Upper lobe of left lung (tissue), 6 donors: ENCODE measurements at regions not wholly inside any gene's neighbourhood (a gene's known extent, or its start where the extent isn't known, plus 50 kb on each side); places are given as distances from the start of the nearest gene placed in this dataset.

Experiments
- ATAC-seq, 2 donors: fragments of 200-7000 bp; cut with Tn5 transposase; one replicate each; pipeline ENCODE4 v1.9.1; 2022; ENCODE audit warnings: mild to moderate bottlenecking in 2 of 2, moderate library complexity in 2 of 2; ENCODE audit not compliant: low FRiP score in 2 of 2
- DNase-seq, 2 donors: peaks; one replicate each; pipeline ENCODE4 v3.0.0-alpha.2; 2019 to 2020
- H3K27ac ChIP-seq, 4 donors: fragments of 200-600 bp; sonication (generic); one replicate each; pipeline ENCODE4 v1.5.1; 2016 to 2019
- H3K27me3 ChIP-seq, 4 donors: fragments of 200-600 bp; sonication (generic); one replicate each; pipeline ENCODE4 v1.5.1; 2017 to 2019
- H3K36me3 ChIP-seq, 4 donors: fragments of 200-600 bp; sonication (generic); one replicate each; pipeline ENCODE4 v1.5.1; 2016 to 2019
- H3K4me1 ChIP-seq, 4 donors: fragments of 200-600 bp; sonication (generic); one replicate each; pipeline ENCODE4 v1.5.1; 2018 to 2019
- H3K4me3 ChIP-seq, 4 donors: fragments of 200-600 bp; sonication (generic); one replicate each; pipeline ENCODE4 v1.5.1; 2017 to 2019; ENCODE audit warnings: mild to moderate bottlenecking in 2 of 4, moderate library complexity in 1 of 4
- H3K9me3 ChIP-seq, 4 donors: fragments of 200-600 bp; sonication (generic); one replicate each; pipeline ENCODE4 v1.5.1; 2018 to 2019
- CTCF ChIP-seq, 6 experiments: fragments of 450-650 bp in 4 of 6; fragments of 200-600 bp in 2 of 6; sonication (generic) in 2 of 6; IDR thresholded peaks; one replicate each; pipeline ENCODE4 v1.5.1; 2016 to 2019; ENCODE audit warnings: antibody characterized with exemption in 6 of 6
- EP300 ChIP-seq, 4 donors: sonication (generic); formaldehyde crosslinking; IDR thresholded peaks; one replicate each; pipeline ENCODE4 v1.5.1; 2017; ENCODE audit warnings: antibody characterized with exemption in 4 of 4, control low read depth in 2 of 4
- POLR2A ChIP-seq, 4 donors: fragments of 450-650 bp; IDR thresholded peaks; one replicate each; pipeline ENCODE4 v1.5.1; 2016 to 2017; ENCODE audit warnings: antibody characterized with exemption in 4 of 4, mild to moderate bottlenecking in 2 of 4
- POLR2AphosphoS5 ChIP-seq, 2 donors: sonication (generic); formaldehyde crosslinking; IDR thresholded peaks; one replicate each; pipeline ENCODE4 v1.5.1; 2017; ENCODE audit warnings: antibody characterized with exemption in 2 of 2
- WGBS, 2 donors: methylation state at CpG; one replicate each; pipeline ENCODE4 v1.1.5; 2017 to 2018; 5-methylcytosine and 5-hydroxymethylcytosine counted together
- donor health status: DM: no; HTN: no; CAD: no; lungs with moderate emphysema.
- donor health status: DM: no; HTN: yes; CAD: no; lungs with severe emphysema.

- ATAC-seq (no peak), DNase-seq (no peak)
- Histone ChIP-seq H3K4me3 (no peak overlapping the region), H3K9me3 (peaks cover 0 to 11% (median 0%) of the 10 kb centered on the region in 4 donors), H3K4me1 (no peaks in the 10 kb centered on the region), H3K27me3 (no peaks in the 10 kb centered on the region), H3K36me3 (no peaks in the 10 kb centered on the region), H3K27ac (no peak overlapping the region)
- no peak for TF ChIP-seq POLR2AphosphoS5 (IDR thresholded peaks at IDR 0.05)
- 67 to 87% methylated on average over 1 of the region's 1 CpG for WGBS, 2 donors
Measured at GRCh38 chr3:84621823-84622222, 337.0 kb upstream of the CADM2 start.

GRCh38 chr3:84634668-84635067 is 324.1 kb upstream of the CADM2 start:
- Histone ChIP-seq H3K9me3 (no peaks in the 10 kb centered on the region), H3K36me3 (no peaks in the 10 kb centered on the region), H3K27me3 (no peaks in the 10 kb centered on the region), H3K27ac (no peak overlapping the region), H3K4me3 (no peak overlapping the region), H3K4me1 (no peaks in the 10 kb centered on the region)
- no peak for TF ChIP-seq CTCF (IDR thresholded peaks at IDR 0.05)
- no peak for TF ChIP-seq POLR2A (IDR thresholded peaks at IDR 0.05)
- no peak for TF ChIP-seq EP300 (IDR thresholded peaks at IDR 0.05)
- no peak for TF ChIP-seq POLR2AphosphoS5 (IDR thresholded peaks at IDR 0.05)
- DNase-seq (no peak), ATAC-seq (no peak)
- WGBS, 2 donors = 88 to 100% methylated on average over 1 of the region's 1 CpG

GRCh38 chr3:84637272-84637671 is 321.5 kb upstream of the CADM2 start:
- no peak for ATAC-seq
- no peak overlapping the region for H3K27ac ChIP-seq
- no peaks in the 10 kb centered on the region for H3K27me3 ChIP-seq
- no peaks in the 10 kb centered on the region for H3K9me3 ChIP-seq
- WGBS, 2 donors = 85% methylated on average over 3 of the region's 3 CpGs
- no peak for TF ChIP-seq POLR2AphosphoS5 (IDR thresholded peaks at IDR 0.05)
- no peak for TF ChIP-seq CTCF (IDR thresholded peaks at IDR 0.05)
- TF ChIP-seq EP300 (IDR thresholded peaks at IDR 0.05) = no peak
- TF ChIP-seq POLR2A (IDR thresholded peaks at IDR 0.05) = no peak
- no peaks in the 10 kb centered on the region for H3K36me3 ChIP-seq
- no peak for DNase-seq
- H3K4me1 ChIP-seq = no peaks in the 10 kb centered on the region
- no peak overlapping the region for H3K4me3 ChIP-seq

GRCh38 chr3:84666468-84666867 is 292.3 kb upstream of the CADM2 start:
- no peak for DNase-seq
- no peaks in the 10 kb centered on the region for H3K4me1 ChIP-seq
- H3K27ac ChIP-seq = no peak overlapping the region
- H3K36me3 ChIP-seq = no peaks in the 10 kb centered on the region
- H3K9me3 ChIP-seq = no peaks in the 10 kb centered on the region
- no peak for ATAC-seq
- H3K27me3 ChIP-seq = no peaks in the 10 kb centered on the region
- no peak for TF ChIP-seq EP300 (IDR thresholded peaks at IDR 0.05)
- no peak for TF ChIP-seq POLR2AphosphoS5 (IDR thresholded peaks at IDR 0.05)
- TF ChIP-seq POLR2A (IDR thresholded peaks at IDR 0.05) = no peak
- no peak for TF ChIP-seq CTCF (IDR thresholded peaks at IDR 0.05)
- no peak overlapping the region for H3K4me3 ChIP-seq

GRCh38 chr3:84679211-84679610 is 279.6 kb upstream of the CADM2 start:
- TF ChIP-seq POLR2A (IDR thresholded peaks at IDR 0.05) (no peak), EP300 (IDR thresholded peaks at IDR 0.05) (no peak), POLR2AphosphoS5 (IDR thresholded peaks at IDR 0.05) (no peak), CTCF (IDR thresholded peaks at IDR 0.05) (no peak)
- no peaks in the 10 kb centered on the region for H3K4me1 ChIP-seq
- no peaks in the 10 kb centered on the region for H3K27me3 ChIP-seq
- no peak for DNase-seq
- H3K4me3 ChIP-seq = no peak overlapping the region
- no peak overlapping the region for H3K27ac ChIP-seq
- no peak for ATAC-seq
- H3K36me3 ChIP-seq = no peaks in the 10 kb centered on the region
- H3K9me3 ChIP-seq = no peaks in the 10 kb centered on the region
